ENCODE measurements at regions not wholly inside any gene's neighbourhood (a gene's known extent, or its start where the extent isn't known, plus 50 kb on each side); places are given as distances from the start of the nearest gene placed in this dataset.
"Not testable (repeated sequence)": the region's sequence is repeated elsewhere in the genome, so short reads cannot be mapped to it uniquely, and the experiment has no call there.

DNA sequence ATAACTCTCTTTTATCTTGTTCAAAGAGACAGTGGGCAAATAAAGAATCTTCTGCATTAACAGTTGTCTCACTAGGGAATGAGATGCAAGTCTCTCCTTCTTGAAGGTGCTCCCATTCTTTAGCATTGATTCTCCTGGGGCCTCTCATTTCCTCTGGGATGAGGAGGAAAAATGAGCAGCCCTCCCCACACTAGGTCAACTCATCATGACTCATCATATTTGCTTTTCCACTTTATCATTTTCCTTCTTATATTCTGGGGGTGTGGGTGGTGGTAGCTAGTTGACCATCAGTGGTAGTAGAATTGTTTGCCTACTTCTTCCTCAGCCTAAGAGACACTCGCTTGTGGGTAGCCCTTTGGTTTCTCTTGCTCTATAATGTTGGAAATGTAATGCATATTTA lies 182.0 kb upstream of the C1orf87 start:
- Histone ChIP-seq H3K27me3 (ENCODE audit: insufficient read depth in 3 of 3, low read length in 2 of 3) (no peaks in the 10 kb centered on the region), H3K4me3 (no peak overlapping the region), H3K27ac (no peak overlapping the region), H3K36me3 (ENCODE audit: insufficient read depth in 1 of 2, low read depth in 1 of 2) (no peaks in the 10 kb centered on the region), H3K9me3 (no peaks in the 10 kb centered on the region), H3K4me1 (no peaks in the 10 kb centered on the region)
- WGBS, 3 donors: 96 to 100% (median 97%) methylated on average over 1 of the region's 1 CpG
- intact Hi-C loops (cut with DNase I): no loop called here
- no peak for ATAC-seq
- TF ChIP-seq, protein P1, sequence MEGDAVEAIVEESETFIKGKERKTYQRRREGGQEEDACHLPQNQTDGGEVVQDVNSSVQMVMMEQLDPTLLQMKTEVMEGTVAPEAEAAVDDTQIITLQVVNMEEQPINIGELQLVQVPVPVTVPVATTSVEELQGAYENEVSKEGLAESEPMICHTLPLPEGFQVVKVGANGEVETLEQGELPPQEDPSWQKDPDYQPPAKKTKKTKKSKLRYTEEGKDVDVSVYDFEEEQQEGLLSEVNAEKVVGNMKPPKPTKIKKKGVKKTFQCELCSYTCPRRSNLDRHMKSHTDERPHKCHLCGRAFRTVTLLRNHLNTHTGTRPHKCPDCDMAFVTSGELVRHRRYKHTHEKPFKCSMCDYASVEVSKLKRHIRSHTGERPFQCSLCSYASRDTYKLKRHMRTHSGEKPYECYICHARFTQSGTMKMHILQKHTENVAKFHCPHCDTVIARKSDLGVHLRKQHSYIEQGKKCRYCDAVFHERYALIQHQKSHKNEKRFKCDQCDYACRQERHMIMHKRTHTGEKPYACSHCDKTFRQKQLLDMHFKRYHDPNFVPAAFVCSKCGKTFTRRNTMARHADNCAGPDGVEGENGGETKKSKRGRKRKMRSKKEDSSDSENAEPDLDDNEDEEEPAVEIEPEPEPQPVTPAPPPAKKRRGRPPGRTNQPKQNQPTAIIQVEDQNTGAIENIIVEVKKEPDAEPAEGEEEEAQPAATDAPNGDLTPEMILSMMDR (IDR thresholded peaks at IDR 0.05): no peak
- no peak for DNase-seq

DNA sequence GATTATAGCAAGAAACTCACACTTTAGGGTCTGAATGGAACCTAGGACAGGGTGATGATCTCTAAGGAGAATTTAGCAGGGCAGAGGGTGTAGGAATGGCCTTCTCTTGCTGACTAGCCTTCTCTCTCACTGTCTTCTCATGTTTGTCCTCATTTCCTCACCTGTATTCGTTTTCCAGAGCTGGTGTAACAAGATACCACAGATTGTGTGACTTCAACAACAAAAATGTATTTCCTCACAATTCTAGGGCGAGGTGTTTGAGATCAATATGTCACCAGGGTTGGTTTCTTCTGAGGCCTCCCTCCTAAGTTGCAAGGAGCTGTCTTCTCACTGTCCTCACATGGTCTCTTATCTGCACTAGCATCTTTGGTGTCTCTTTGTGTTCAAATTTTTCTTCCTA lies 177.9 kb upstream of the C1orf87 start:
- DNase-seq (no peak), ATAC-seq (no peak)
- H3K27me3 ChIP-seq (ENCODE audit: insufficient read depth in 3 of 3, low read length in 2 of 3): no peaks in the 10 kb centered on the region
- H3K9me3 ChIP-seq: no peaks in the 10 kb centered on the region
- no peaks in the 10 kb centered on the region for H3K36me3 ChIP-seq (ENCODE audit: insufficient read depth in 1 of 2, low read depth in 1 of 2)
- 70 to 78% (median 70%) methylated on average over 2 of the region's 2 CpGs for WGBS, 3 donors
- no peak overlapping the region for H3K27ac ChIP-seq
- no peaks in the 10 kb centered on the region for H3K4me1 ChIP-seq
- intact Hi-C loops (cut with DNase I): no loop called here
- TF ChIP-seq, protein P1 (IDR thresholded peaks at IDR 0.05): no peak
- H3K4me3 ChIP-seq: no peak overlapping the region

DNA sequence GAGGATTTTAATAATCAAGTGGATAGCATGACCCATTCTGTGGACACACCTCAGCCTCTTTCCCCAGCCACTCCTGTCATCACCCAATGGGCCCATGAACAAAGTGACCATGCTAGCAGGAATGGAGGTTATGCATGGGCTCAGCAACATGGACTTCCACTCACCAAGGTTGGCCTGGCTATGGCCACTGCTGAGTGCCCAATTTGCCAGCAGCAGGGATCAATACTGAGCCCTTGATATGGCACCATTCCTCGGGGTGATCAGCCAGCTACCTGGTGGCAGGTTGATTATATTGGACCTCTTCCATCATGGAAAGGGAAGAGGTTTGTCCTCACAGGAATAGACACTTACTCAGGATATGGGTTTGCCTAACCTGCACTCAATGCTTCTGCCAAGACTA lies 173.9 kb upstream of the C1orf87 start:
- ATAC-seq; H3K27me3 ChIP-seq (ENCODE audit: insufficient read depth in 3 of 3, low read length in 2 of 3); intact Hi-C loops (cut with DNase I); H3K9me3 ChIP-seq; DNase-seq; H3K4me1 ChIP-seq; H3K27ac ChIP-seq; H3K36me3 ChIP-seq (ENCODE audit: insufficient read depth in 1 of 2, low read depth in 1 of 2); H3K4me3 ChIP-seq: not testable (repeated sequence)
- WGBS, 3 donors: 84 to 100% (median 95%) methylated on average over 1 of the region's 1 CpG

DNA sequence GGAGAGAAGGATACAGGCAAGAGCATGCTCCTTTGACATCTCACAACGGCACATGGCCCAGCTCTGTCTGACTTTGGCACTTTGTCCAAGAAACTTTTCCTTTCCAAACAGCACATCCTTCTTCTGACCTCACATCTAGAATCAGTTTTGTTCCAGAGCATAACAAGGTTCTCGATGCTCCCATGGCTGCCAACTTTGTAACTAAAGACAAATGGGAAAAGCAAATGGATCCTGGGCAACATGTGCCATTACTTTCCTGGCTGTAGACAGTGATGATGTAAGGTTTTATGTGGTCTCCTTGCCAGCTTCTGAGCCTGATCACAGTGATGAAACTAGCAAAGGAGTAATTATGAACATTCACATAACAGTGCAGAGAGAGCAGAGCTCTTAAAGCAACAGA lies 171.8 kb upstream of the C1orf87 start:
- H3K27me3 ChIP-seq (ENCODE audit: insufficient read depth in 3 of 3, low read length in 2 of 3): no peaks in the 10 kb centered on the region
- no peak for ATAC-seq
- H3K4me3 ChIP-seq: no peak overlapping the region
- no peak for DNase-seq
- H3K36me3 ChIP-seq (ENCODE audit: insufficient read depth in 1 of 2, low read depth in 1 of 2): no peaks in the 10 kb centered on the region
- intact Hi-C loops (cut with DNase I): no loop called here
- TF ChIP-seq, protein P1 (IDR thresholded peaks at IDR 0.05): no peak
- WGBS, 3 donors: 12 to 33% (median 20%) methylated on average over 2 of the region's 2 CpGs
- no peak overlapping the region for H3K27ac ChIP-seq
- H3K4me1 ChIP-seq: no peaks in the 10 kb centered on the region
- H3K9me3 ChIP-seq: no peaks in the 10 kb centered on the region

DNA sequence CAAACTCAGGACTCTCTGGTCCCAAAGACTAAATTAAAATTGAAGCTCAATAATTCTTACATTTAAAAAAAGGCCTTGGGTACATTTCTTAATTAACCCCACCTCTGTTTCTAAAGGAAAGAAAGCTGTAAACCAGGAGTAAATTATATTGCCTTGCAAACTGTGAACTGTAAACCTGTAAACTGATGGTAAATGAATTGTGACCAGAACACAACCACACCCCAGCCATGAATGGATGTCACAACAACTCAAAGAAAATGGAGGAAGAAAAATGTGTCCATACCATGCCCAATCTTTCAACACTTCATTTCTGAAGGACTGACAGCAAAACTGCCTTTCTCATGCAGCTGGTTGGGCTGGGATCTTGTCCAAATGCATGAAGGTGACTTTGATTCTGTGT lies 171.3 kb upstream of the C1orf87 start:
- no peak overlapping the region for H3K27ac ChIP-seq
- no peaks in the 10 kb centered on the region for H3K9me3 ChIP-seq
- intact Hi-C loops (cut with DNase I): no loop called here
- no peak overlapping the region for H3K4me3 ChIP-seq
- no peaks in the 10 kb centered on the region for H3K27me3 ChIP-seq (ENCODE audit: insufficient read depth in 3 of 3, low read length in 2 of 3)
- TF ChIP-seq, protein P1 (IDR thresholded peaks at IDR 0.05): no peak
- DNase-seq (no peak), ATAC-seq (no peak)
- H3K36me3 ChIP-seq (ENCODE audit: insufficient read depth in 1 of 2, low read depth in 1 of 2): no peaks in the 10 kb centered on the region
- no peaks in the 10 kb centered on the region for H3K4me1 ChIP-seq

Measured in psoas muscle (tissue), 7 donors.